K562 (cell line): ENCODE measurements at regions not wholly inside any gene's neighbourhood (a gene's known extent, or its start where the extent isn't known, plus 50 kb on each side); places are given as distances from the start of the nearest gene placed in this dataset.

ENCODE experiments used
- ARNT ChIP-seq, 2 experiments: fragments of 450-650 bp; IDR thresholded peaks; 2 replicates each; pipeline ENCODE4 v1.6.1; 2016; ENCODE audit warnings: mild to moderate bottlenecking in 1 of 2
- ETV5 ChIP-seq: sonication (generic); formaldehyde crosslinking; IDR thresholded peaks from 2 replicates; pipeline ENCODE4 v1.4.0; 2020; ENCODE audit warnings: low read depth, mild to moderate bottlenecking, missing genetic modification reagents
- FOXM1 ChIP-seq, 2 experiments: fragments of 450-650 bp in 1 of 2; sonication (generic) in 1 of 2; formaldehyde crosslinking in 1 of 2; IDR thresholded peaks; 2 replicates each; pipeline versions ENCODE4 v1.6.1 to v1.9.0; 2017 to 2022; ENCODE audit warnings: low read depth in 2 of 2, mild to moderate bottlenecking in 2 of 2, missing genetic modification reagents in 1 of 2, moderate library complexity in 1 of 2
- PHF20 ChIP-seq: fragments of 450-650 bp; IDR thresholded peaks from 2 replicates; pipeline ENCODE4 v1.6.1; 2018; ENCODE audit not compliant: partially characterized antibody
- PPARD ChIP-seq: fragments of 250-450 bp; sonication (Bioruptor Pico); IDR thresholded peaks from 2 replicates; pipeline ENCODE4 v1.8.0; 2022; ENCODE audit warnings: inconsistent platforms, mild to moderate bottlenecking, moderate library complexity
- SLC30A9 ChIP-seq: fragments of 250-450 bp; sonication (Bioruptor Pico); IDR thresholded peaks from 2 replicates; pipeline ENCODE4 v1.8.0; 2022; ENCODE audit warnings: mild to moderate bottlenecking, moderate library complexity
- STAG1 ChIP-seq: sonication (generic); formaldehyde crosslinking; IDR thresholded peaks from 2 replicates; pipeline ENCODE4 v1.5.0; 2020; ENCODE audit warnings: missing genetic modification reagents, borderline replicate concordance
- ZBTB40 ChIP-seq, 2 experiments: fragments of 450-650 bp in 1 of 2; sonication (generic) in 1 of 2; formaldehyde crosslinking in 1 of 2; IDR thresholded peaks; 2 replicates each; pipeline versions ENCODE4 v1.7.1 to v1.9.0; 2016 to 2022; ENCODE audit warnings: inconsistent platforms in 1 of 2, mild to moderate bottlenecking in 1 of 2, missing genetic modification reagents in 1 of 2

DNA sequence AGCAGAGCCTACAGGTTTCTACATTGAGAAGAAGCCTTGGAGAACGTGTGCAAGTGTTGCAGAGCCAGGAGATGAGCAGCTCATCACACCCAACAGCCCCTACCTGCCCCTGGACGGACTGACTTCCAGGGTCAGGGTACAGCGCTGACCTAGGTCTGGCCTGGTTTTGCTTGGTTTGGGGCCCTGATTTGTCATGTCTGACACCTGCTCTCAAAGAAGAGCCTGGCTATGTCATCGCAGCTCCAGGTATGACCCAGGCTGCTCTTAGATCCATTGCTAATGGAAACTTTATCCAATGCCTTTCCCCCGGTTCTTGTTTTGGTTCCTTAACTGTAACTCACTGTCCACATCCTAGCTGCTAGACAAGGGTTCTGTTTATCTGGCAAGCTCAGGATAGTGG lies 149.5 kb downstream of the CXCL12 start (continued):
- TF ChIP-seq STAG1 (no peak), SLC30A9 (CRISPR knock-in tag) (no peak), ARNT (IDR thresholded peaks at IDR 0.05) (no peak), PHF20 (no peak), FOXM1 (IDR thresholded peaks at IDR 0.05; ENCODE audit: low read depth) (no peak), FOXM1 (CRISPR knock-in tag; IDR thresholded peaks at IDR 0.05; ENCODE audit: low read depth) (no peak), PPARD (CRISPR knock-in tag) (no peak), ETV5 (CRISPR knock-in tag) (no peak), ZBTB40 (IDR thresholded peaks at IDR 0.05) (no peak), ZBTB40 (CRISPR knock-in tag; IDR thresholded peaks at IDR 0.05) (no peak)
